EH (cell line): ENCODE measurements at regions not wholly inside any gene's neighbourhood (a gene's known extent, or its start where the extent isn't known, plus 50 kb on each side); places are given as distances from the start of the nearest gene placed in this dataset.
"Not testable (repeated sequence)": the region's sequence is repeated elsewhere in the genome, so short reads cannot be mapped to it uniquely, and the experiment has no call there.

Experiments
- DNase-seq: peaks from one replicate; pipeline ENCODE4 v3.0.0-alpha.2; 2015; ENCODE audit warnings: low read depth

GRCh38 chr18:11511434-11512095, 97.8 kb upstream of the SLC35G4 start:
- no peak for DNase-seq

- DNase-seq: no peak
Observed at GRCh38 chr18:11506856-11507255, 102.5 kb upstream of the SLC35G4 start.

- DNase-seq: no peak
Observed at GRCh38 chr18:11505993-11506392, 103.4 kb upstream of the SLC35G4 start.

- DNase-seq: no peak
Observed at GRCh38 chr18:11504962-11505361, 104.4 kb upstream of the SLC35G4 start.

GRCh38 chr18:11502368-11502767, 107.0 kb upstream of the SLC35G4 start:
- DNase-seq: peak; percentile 48

GRCh38 chr18:11501352-11501751, 108.0 kb upstream of the SLC35G4 start:
- no peak for DNase-seq

GRCh38 chr18:11500153-11501122, 109.0 kb upstream of the SLC35G4 start:
- peak; percentile 97 for DNase-seq

GRCh38 chr18:11498821-11499220, 110.6 kb upstream of the SLC35G4 start:
- peak; percentile 19 for DNase-seq

- DNase-seq: peak; percentile 56
Observed at GRCh38 chr18:11497585-11497984, 111.8 kb upstream of the SLC35G4 start.

GRCh38 chr18:11496526-11497172, 112.7 kb upstream of the SLC35G4 start:
- no peak for DNase-seq

- DNase-seq: peak; percentile 53
Observed at GRCh38 chr18:11495441-11495840, 114.0 kb upstream of the SLC35G4 start.

GRCh38 chr18:11494107-11494506, 115.3 kb upstream of the SLC35G4 start:
- peak; percentile 62 for DNase-seq

- no peak for DNase-seq
Observed at GRCh38 chr18:11489266-11489899, 120.0 kb upstream of the SLC35G4 start.

- DNase-seq: peak; percentile 23
Observed at GRCh38 chr18:11488175-11488574, 121.2 kb upstream of the SLC35G4 start.

GRCh38 chr18:11487390-11487789, 122.0 kb upstream of the SLC35G4 start:
- no peak for DNase-seq

- no peak for DNase-seq
Observed at GRCh38 chr18:11482271-11482670, 127.1 kb upstream of the SLC35G4 start.

GRCh38 chr18:11480692-11481091, 128.7 kb upstream of the SLC35G4 start:
- DNase-seq: no peak

- DNase-seq: not testable (repeated sequence)
Observed at GRCh38 chr18:11479031-11479430, 130.4 kb upstream of the SLC35G4 start.

GRCh38 chr18:11470941-11471340, 138.5 kb upstream of the SLC35G4 start:
- no peak for DNase-seq

GRCh38 chr18:11468617-11469016, 140.8 kb upstream of the SLC35G4 start:
- no peak for DNase-seq

GRCh38 chr18:11468120-11468519, 141.3 kb upstream of the SLC35G4 start:
- DNase-seq: no peak

GRCh38 chr18:11467611-11468010, 141.8 kb upstream of the SLC35G4 start:
- no peak for DNase-seq
